ENCODE measurements at regions not wholly inside any gene's neighbourhood (a gene's known extent, or its start where the extent isn't known, plus 50 kb on each side); places are given as distances from the start of the nearest gene placed in this dataset.

DNA sequence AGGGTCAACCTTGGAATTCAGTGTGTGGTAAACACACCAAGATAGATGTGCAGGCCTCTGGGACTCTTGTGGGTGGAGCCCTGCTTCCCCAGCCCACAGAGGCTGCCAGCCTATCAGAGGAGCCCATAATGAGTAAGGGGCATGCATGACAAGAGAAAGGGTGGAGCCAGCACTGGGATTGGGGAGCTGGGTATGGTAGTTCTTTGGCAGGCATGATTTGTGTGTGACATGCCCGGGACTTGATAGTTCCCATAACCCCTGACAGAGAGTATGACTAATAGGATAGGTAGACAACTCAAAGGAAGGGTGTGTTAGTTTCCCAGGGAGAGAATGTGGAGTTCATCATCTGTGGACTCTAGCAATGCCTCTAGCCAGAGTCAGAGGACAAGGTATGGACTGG, 143.0 kb downstream of the EMP1 start:
- TF ChIP-seq, protein P1, sequence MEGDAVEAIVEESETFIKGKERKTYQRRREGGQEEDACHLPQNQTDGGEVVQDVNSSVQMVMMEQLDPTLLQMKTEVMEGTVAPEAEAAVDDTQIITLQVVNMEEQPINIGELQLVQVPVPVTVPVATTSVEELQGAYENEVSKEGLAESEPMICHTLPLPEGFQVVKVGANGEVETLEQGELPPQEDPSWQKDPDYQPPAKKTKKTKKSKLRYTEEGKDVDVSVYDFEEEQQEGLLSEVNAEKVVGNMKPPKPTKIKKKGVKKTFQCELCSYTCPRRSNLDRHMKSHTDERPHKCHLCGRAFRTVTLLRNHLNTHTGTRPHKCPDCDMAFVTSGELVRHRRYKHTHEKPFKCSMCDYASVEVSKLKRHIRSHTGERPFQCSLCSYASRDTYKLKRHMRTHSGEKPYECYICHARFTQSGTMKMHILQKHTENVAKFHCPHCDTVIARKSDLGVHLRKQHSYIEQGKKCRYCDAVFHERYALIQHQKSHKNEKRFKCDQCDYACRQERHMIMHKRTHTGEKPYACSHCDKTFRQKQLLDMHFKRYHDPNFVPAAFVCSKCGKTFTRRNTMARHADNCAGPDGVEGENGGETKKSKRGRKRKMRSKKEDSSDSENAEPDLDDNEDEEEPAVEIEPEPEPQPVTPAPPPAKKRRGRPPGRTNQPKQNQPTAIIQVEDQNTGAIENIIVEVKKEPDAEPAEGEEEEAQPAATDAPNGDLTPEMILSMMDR (IDR thresholded peaks at IDR 0.05; ENCODE audit: low read length) = no peak
- TF ChIP-seq EZH2 (optimal IDR thresholded peaks at IDR 0.05; ENCODE audit: low read depth, low read length) = no peak

Data from MM.1S (cell line).